HL-60 (cell line): ENCODE measurements at regions not wholly inside any gene's neighbourhood (a gene's known extent, or its start where the extent isn't known, plus 50 kb on each side); places are given as distances from the start of the nearest gene placed in this dataset.

Experiments
- DNase-seq, 2 experiments: peaks; one replicate each; pipeline ENCODE4 v3.0.0-alpha.2; 2010 to 2020; ENCODE audit warnings: low read depth in 1 of 2, low spot score in 1 of 2
- H3K27ac ChIP-seq: fragments of 250-450 bp; sonication (Bioruptor Pico); replicated peaks from 2 replicates; pipeline ENCODE4 v1.5.1; 2020; ENCODE audit warnings: mild to moderate bottlenecking, moderate library complexity
- H3K27me3 ChIP-seq: fragments of 250-450 bp; sonication (Bioruptor Pico); 2 replicates; pipeline ENCODE4 v1.5.1; 2021; ENCODE audit warnings: mild to moderate bottlenecking, moderate library complexity; ENCODE audit not compliant: insufficient read depth, poor library complexity, severe bottlenecking
- H3K4me3 ChIP-seq: replicated peaks from 2 replicates; pipeline ENCODE4 v1.5.1; 2011; ENCODE audit warnings: mild to moderate bottlenecking, control low read depth, low read length; ENCODE audit not compliant: insufficient read depth
- GABPA ChIP-seq: IDR thresholded peaks from 2 replicates; pipeline ENCODE4 v1.6.1; 2012; ENCODE audit warnings: low read depth
- POLR2AphosphoS5 ChIP-seq: IDR thresholded peaks from 2 replicates; pipeline ENCODE4 v1.6.1; 2012; ENCODE audit warnings: low read depth
- SPI1 ChIP-seq: IDR thresholded peaks from 2 replicates; pipeline ENCODE4 v1.6.1; 2012; ENCODE audit warnings: low read depth, mild to moderate bottlenecking, borderline replicate concordance
- TF ChIP-seq, protein P1 (sequence below): IDR thresholded peaks from one replicate; pipeline ENCODE4 v1.5.1; 2011; ENCODE audit warnings: low read length, control low read depth, inconsistent platforms; ENCODE audit not compliant: insufficient read depth
- TF ChIP-seq, protein P2 (sequence below): IDR thresholded peaks from 2 replicates; pipeline ENCODE4 v1.6.1; 2012; ENCODE audit warnings: low read depth; ENCODE audit not compliant: insufficient replicate concordance

DNA sequence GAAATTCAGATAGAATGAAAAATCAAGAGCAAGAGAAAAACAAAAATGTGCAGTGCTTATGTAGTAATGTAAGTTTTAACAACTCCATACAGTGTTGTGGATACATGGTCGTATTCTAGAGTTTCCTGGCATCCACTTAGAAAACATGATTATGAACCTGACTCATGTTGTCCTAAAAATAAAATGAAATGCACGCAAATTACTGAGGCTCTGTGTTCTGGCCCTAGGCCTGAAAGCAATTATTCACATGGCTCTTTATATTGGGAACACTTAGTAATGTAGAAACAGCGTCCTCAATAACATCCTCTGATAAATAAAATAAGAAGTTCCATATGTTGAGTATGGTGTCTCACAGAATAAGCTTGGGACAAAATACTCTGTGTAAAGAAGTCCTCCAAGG, 200.2 kb upstream of the SEMA3E start:
- TF ChIP-seq, protein P1, sequence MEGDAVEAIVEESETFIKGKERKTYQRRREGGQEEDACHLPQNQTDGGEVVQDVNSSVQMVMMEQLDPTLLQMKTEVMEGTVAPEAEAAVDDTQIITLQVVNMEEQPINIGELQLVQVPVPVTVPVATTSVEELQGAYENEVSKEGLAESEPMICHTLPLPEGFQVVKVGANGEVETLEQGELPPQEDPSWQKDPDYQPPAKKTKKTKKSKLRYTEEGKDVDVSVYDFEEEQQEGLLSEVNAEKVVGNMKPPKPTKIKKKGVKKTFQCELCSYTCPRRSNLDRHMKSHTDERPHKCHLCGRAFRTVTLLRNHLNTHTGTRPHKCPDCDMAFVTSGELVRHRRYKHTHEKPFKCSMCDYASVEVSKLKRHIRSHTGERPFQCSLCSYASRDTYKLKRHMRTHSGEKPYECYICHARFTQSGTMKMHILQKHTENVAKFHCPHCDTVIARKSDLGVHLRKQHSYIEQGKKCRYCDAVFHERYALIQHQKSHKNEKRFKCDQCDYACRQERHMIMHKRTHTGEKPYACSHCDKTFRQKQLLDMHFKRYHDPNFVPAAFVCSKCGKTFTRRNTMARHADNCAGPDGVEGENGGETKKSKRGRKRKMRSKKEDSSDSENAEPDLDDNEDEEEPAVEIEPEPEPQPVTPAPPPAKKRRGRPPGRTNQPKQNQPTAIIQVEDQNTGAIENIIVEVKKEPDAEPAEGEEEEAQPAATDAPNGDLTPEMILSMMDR, result no peak
- TF ChIP-seq POLR2AphosphoS5, result no peak
- TF ChIP-seq, protein P2, sequence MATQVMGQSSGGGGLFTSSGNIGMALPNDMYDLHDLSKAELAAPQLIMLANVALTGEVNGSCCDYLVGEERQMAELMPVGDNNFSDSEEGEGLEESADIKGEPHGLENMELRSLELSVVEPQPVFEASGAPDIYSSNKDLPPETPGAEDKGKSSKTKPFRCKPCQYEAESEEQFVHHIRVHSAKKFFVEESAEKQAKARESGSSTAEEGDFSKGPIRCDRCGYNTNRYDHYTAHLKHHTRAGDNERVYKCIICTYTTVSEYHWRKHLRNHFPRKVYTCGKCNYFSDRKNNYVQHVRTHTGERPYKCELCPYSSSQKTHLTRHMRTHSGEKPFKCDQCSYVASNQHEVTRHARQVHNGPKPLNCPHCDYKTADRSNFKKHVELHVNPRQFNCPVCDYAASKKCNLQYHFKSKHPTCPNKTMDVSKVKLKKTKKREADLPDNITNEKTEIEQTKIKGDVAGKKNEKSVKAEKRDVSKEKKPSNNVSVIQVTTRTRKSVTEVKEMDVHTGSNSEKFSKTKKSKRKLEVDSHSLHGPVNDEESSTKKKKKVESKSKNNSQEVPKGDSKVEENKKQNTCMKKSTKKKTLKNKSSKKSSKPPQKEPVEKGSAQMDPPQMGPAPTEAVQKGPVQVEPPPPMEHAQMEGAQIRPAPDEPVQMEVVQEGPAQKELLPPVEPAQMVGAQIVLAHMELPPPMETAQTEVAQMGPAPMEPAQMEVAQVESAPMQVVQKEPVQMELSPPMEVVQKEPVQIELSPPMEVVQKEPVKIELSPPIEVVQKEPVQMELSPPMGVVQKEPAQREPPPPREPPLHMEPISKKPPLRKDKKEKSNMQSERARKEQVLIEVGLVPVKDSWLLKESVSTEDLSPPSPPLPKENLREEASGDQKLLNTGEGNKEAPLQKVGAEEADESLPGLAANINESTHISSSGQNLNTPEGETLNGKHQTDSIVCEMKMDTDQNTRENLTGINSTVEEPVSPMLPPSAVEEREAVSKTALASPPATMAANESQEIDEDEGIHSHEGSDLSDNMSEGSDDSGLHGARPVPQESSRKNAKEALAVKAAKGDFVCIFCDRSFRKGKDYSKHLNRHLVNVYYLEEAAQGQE, result no peak
- no peak for TF ChIP-seq SPI1
- no peak for TF ChIP-seq GABPA
- DNase-seq, result no peak
- no peak overlapping the region for H3K4me3 ChIP-seq
- no peaks in the 10 kb centered on the region for H3K27me3 ChIP-seq
- H3K27ac ChIP-seq, result no peak overlapping the region

DNA sequence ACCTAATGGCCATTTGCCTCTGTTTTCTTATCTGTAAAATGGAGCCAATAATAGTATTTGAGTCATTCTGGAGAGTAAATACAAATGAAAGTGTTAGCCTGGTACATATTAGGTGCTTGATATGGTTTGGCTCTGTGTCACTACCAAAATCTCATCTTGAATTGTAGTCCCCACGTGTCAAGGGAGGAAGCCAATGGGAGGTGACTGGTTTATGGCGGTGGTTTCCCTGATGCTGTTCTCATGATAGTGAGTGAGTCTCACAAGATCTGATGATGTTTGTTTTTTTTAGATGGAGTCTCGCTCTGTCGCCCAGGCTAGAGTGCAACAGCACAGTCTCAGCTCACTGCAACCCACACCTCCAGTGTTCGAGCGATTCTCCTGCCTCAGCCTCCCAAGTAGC, 194.0 kb upstream of the SEMA3E start:
- H3K27ac ChIP-seq, result no peak overlapping the region
- no peak for TF ChIP-seq SPI1
- TF ChIP-seq, protein P2, result no peak
- no peak for TF ChIP-seq POLR2AphosphoS5
- TF ChIP-seq, protein P1, result no peak
- no peak for TF ChIP-seq GABPA
- no peak overlapping the region for H3K4me3 ChIP-seq
- no peaks in the 10 kb centered on the region for H3K27me3 ChIP-seq
- no peak for DNase-seq

DNA sequence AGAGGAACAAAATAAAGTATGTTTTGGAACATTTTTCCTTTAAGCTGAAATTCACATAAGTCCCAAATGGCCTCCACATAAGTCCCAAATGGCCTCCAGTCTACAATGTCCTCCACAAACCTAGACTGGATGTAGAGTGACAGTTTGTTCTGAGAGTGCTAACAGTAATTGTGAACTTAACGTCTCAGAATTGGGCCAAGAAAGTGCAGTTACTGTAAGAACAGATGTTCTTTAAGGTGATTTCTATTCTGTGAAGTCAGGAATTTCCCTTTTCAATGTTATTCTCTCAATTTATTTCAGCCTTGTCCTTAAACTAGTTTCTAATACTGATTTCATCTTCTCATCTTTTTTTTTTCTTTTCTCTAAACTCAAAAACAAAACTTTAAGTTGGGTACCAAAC, 188.7 kb upstream of the SEMA3E start:
- no peak for DNase-seq
- H3K27me3 ChIP-seq, result no peaks in the 10 kb centered on the region
- no peak overlapping the region for H3K4me3 ChIP-seq
- H3K27ac ChIP-seq, result no peak overlapping the region
- TF ChIP-seq, protein P2, result no peak
- TF ChIP-seq, protein P1, result no peak
